Thyroid gland (tissue), 4 donors: ENCODE measurements at regions not wholly inside any gene's neighbourhood (a gene's known extent, or its start where the extent isn't known, plus 50 kb on each side); places are given as distances from the start of the nearest gene placed in this dataset.

Experiments used
- DNase-seq, 2 donors: peaks; one replicate each; pipeline ENCODE4 v3.0.0-alpha.2; 2019
- H3K27ac ChIP-seq, 3 donors: fragments of 200-600 bp; sonication (generic); 1 replicate in 2 of 3; 2 replicates in 1 of 3; pipeline ENCODE4 v1.5.1; 2016 to 2019; ENCODE audit warnings: mild to moderate bottlenecking in 1 of 3, moderate library complexity in 1 of 3
- H3K27me3 ChIP-seq: fragments of 200-600 bp; sonication (generic); one replicate; pipeline ENCODE4 v1.5.1; 2019
- H3K36me3 ChIP-seq, 2 donors: fragments of 200-600 bp; sonication (generic); one replicate each; pipeline ENCODE4 v1.5.1; 2016 to 2019
- H3K4me1 ChIP-seq, 2 donors: fragments of 200-600 bp; sonication (generic); one replicate each; pipeline ENCODE4 v1.5.1; 2017 to 2019
- H3K4me3 ChIP-seq, 3 donors: fragments of 200-600 bp; sonication (generic); replicated peaks in 1 of 3; 1 replicate in 2 of 3; 2 replicates in 1 of 3; pipeline ENCODE4 v1.5.1; 2016; ENCODE audit warnings: mild to moderate bottlenecking in 1 of 3
- H3K9me3 ChIP-seq: fragments of 200-600 bp; sonication (generic); one replicate; pipeline ENCODE4 v1.5.1; 2017
- POLR2A ChIP-seq, 2 donors: fragments of 450-650 bp; IDR thresholded peaks; one replicate each; pipeline ENCODE4 v1.6.1; 2017; ENCODE audit warnings: antibody characterized with exemption in 2 of 2, mild to moderate bottlenecking in 2 of 2, moderate library complexity in 1 of 2
- WGBS, 2 donors: methylation state at CpG; one replicate each; pipeline ENCODE4 v1.1.5; 2017; 5-methylcytosine and 5-hydroxymethylcytosine counted together
- intact Hi-C: fragments of 100-400 bp; cut with DNase I; formaldehyde crosslinking; loops from one replicate; pipeline ENCODE4 v1.15.1; 2023
- TF ChIP-seq, protein P1 (sequence below), 6 experiments: fragments of 200-600 bp in 3 of 6; fragments of 450-650 bp in 3 of 6; sonication (generic) in 3 of 6; IDR thresholded peaks; one replicate each; pipeline ENCODE4 v1.5.1; 2016 to 2019; ENCODE audit warnings: antibody characterized with exemption in 6 of 6, mild to moderate bottlenecking in 2 of 6, inconsistent platforms in 1 of 6, moderate library complexity in 1 of 6

DNA sequence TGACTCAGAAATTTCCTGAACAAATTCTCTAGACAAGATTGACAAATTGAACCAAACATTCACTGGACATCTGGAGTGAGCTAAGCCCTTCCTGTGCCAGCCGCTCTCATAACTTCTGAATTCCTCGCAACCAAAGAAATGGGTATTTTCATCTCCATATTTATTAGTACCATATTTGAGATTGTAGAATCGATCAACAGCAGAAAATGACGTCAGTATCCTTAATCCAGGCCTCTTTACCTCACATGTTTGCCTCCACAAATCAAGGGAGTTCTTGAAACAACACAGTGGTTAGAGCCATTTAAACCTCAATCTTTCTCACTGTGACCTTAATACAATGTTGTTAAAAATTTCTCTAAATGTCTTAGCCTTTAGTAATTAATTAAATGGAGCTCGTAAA lies 735.6 kb upstream of the SORCS1 start:
- H3K36me3 ChIP-seq: no peaks in the 10 kb centered on the region
- H3K27me3 ChIP-seq: no peaks in the 10 kb centered on the region
- H3K4me1 ChIP-seq: no peaks in the 10 kb centered on the region
- intact Hi-C loops: no loop called here
- H3K4me3 ChIP-seq: no peak overlapping the region
- DNase-seq: no peak
- no peaks in the 10 kb centered on the region for H3K9me3 ChIP-seq
- 92 to 96% methylated on average over 5 of the region's 5 CpGs for WGBS, 2 donors
- TF ChIP-seq POLR2A (IDR thresholded peaks at IDR 0.05): no peak
- TF ChIP-seq, protein P1, sequence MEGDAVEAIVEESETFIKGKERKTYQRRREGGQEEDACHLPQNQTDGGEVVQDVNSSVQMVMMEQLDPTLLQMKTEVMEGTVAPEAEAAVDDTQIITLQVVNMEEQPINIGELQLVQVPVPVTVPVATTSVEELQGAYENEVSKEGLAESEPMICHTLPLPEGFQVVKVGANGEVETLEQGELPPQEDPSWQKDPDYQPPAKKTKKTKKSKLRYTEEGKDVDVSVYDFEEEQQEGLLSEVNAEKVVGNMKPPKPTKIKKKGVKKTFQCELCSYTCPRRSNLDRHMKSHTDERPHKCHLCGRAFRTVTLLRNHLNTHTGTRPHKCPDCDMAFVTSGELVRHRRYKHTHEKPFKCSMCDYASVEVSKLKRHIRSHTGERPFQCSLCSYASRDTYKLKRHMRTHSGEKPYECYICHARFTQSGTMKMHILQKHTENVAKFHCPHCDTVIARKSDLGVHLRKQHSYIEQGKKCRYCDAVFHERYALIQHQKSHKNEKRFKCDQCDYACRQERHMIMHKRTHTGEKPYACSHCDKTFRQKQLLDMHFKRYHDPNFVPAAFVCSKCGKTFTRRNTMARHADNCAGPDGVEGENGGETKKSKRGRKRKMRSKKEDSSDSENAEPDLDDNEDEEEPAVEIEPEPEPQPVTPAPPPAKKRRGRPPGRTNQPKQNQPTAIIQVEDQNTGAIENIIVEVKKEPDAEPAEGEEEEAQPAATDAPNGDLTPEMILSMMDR (IDR thresholded peaks at IDR 0.05): no peak
- H3K27ac ChIP-seq: no peak overlapping the region

GRCh38 chr10:107899502-107900062 lies 735.1 kb upstream of the SORCS1 start:
- TF ChIP-seq POLR2A (IDR thresholded peaks at IDR 0.05): no peak
- TF ChIP-seq, protein P1 (IDR thresholded peaks at IDR 0.05): no peak
- H3K9me3 ChIP-seq: no peaks in the 10 kb centered on the region
- no peak overlapping the region for H3K27ac ChIP-seq
- no peaks in the 10 kb centered on the region for H3K27me3 ChIP-seq
- intact Hi-C loops: no loop called here
- WGBS, 2 donors: 62 to 63% methylated on average over 4 of the region's 4 CpGs
- H3K4me1 ChIP-seq: no peaks in the 10 kb centered on the region
- no peak overlapping the region for H3K4me3 ChIP-seq
- no peaks in the 10 kb centered on the region for H3K36me3 ChIP-seq
- DNase-seq: no peak

GRCh38 chr10:107899075-107899474 lies 734.6 kb upstream of the SORCS1 start:
- intact Hi-C loops: no loop called here
- H3K27me3 ChIP-seq: no peaks in the 10 kb centered on the region
- no peak overlapping the region for H3K27ac ChIP-seq

GRCh38 chr10:107898392-107898791 lies 733.9 kb upstream of the SORCS1 start:
- Histone ChIP-seq H3K27ac (no peak overlapping the region), H3K4me1 (no peaks in the 10 kb centered on the region), H3K4me3 (no peak overlapping the region), H3K9me3 (no peaks in the 10 kb centered on the region), H3K36me3 (no peaks in the 10 kb centered on the region), H3K27me3 (no peaks in the 10 kb centered on the region)
- intact Hi-C loops: no loop called here
- TF ChIP-seq, protein P1 (IDR thresholded peaks at IDR 0.05): no peak
- TF ChIP-seq POLR2A (IDR thresholded peaks at IDR 0.05): no peak
- WGBS, 2 donors: 79 to 80% methylated on average over 4 of the region's 4 CpGs
- DNase-seq: no peak

More at GRCh38 chr10:107899075-107899474, 734.6 kb upstream of the SORCS1 start:
- no peaks in the 10 kb centered on the region for H3K4me1 ChIP-seq
- peak in 1 of 2 donors; percentile 1 for DNase-seq
- no peaks in the 10 kb centered on the region for H3K9me3 ChIP-seq
- 72 to 86% methylated on average over 4 of the region's 4 CpGs for WGBS, 2 donors
- TF ChIP-seq POLR2A (IDR thresholded peaks at IDR 0.05): no peak
- TF ChIP-seq, protein P1 (IDR thresholded peaks at IDR 0.05): no peak
- H3K4me3 ChIP-seq: no peak overlapping the region
- no peaks in the 10 kb centered on the region for H3K36me3 ChIP-seq

DNA sequence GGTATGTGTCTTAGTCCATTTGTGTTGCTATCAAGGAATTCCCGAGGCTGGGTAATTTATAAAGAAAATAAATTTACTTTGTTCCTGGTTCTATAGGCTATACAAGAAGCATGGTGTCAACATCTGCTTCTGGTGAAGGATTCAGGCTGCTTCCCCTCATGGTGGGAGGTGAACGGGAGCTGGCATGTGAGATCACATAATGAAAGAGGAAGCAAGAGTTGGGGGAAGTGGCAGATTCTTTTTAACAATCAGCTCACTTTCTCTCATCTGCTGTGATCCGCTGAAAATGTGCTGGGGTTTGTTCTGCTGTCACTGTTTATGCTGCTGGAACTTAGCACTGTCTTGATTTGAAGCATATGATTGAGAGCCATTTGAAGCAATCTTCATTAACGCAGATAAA lies 730.0 kb upstream of the SORCS1 start:
- no peak overlapping the region for H3K27ac ChIP-seq
- no peak overlapping the region for H3K4me3 ChIP-seq
- no peaks in the 10 kb centered on the region for H3K36me3 ChIP-seq
- TF ChIP-seq, protein P1 (IDR thresholded peaks at IDR 0.05): no peak
- no peak for TF ChIP-seq POLR2A (IDR thresholded peaks at IDR 0.05)
- H3K27me3 ChIP-seq: no peaks in the 10 kb centered on the region
- WGBS, 2 donors: 61 to 81% methylated on average over 4 of the region's 4 CpGs
- H3K9me3 ChIP-seq: no peaks in the 10 kb centered on the region
- no peaks in the 10 kb centered on the region for H3K4me1 ChIP-seq
- intact Hi-C loops: no loop called here
- no peak for DNase-seq
